ENCODE measurements at regions not wholly inside any gene's neighbourhood (a gene's known extent, or its start where the extent isn't known, plus 50 kb on each side); places are given as distances from the start of the nearest gene placed in this dataset.
"Not testable (repeated sequence)": the region's sequence is repeated elsewhere in the genome, so short reads cannot be mapped to it uniquely, and the experiment has no call there.

GRCh38 chr6:86516087-86516486 is 421.2 kb upstream of the HTR1E start:
- intact Hi-C loops (cut with DNase I), result no loop called here
- DNase-seq (no peak), ATAC-seq (ENCODE audit: poor library complexity) (no peak)

GRCh38 chr6:86511962-86512361 is 425.4 kb upstream of the HTR1E start:
- ATAC-seq (ENCODE audit: poor library complexity), result no peak
- intact Hi-C loops (cut with DNase I), result no loop called here
- no peak for DNase-seq

GRCh38 chr6:86508230-86508629 is 429.1 kb upstream of the HTR1E start:
- intact Hi-C loops (cut with DNase I), result no loop called here
- no peak for ATAC-seq (ENCODE audit: poor library complexity)
- no peak for DNase-seq

- DNase-seq (no peak), ATAC-seq (ENCODE audit: poor library complexity) (no peak)
- intact Hi-C loops (cut with DNase I), result no loop called here
Observed at GRCh38 chr6:86502497-86502896, 434.8 kb upstream of the HTR1E start.

- DNase-seq (no peak), ATAC-seq (ENCODE audit: poor library complexity) (no peak)
- intact Hi-C loops (cut with DNase I), result no loop called here
Observed at GRCh38 chr6:86500035-86500434, 437.3 kb upstream of the HTR1E start.

GRCh38 chr6:86489042-86489441 is 448.3 kb upstream of the HTR1E start:
- ATAC-seq (ENCODE audit: poor library complexity); DNase-seq; intact Hi-C loops (cut with DNase I): not testable (repeated sequence)

GRCh38 chr6:86487660-86488221 is 449.6 kb upstream of the HTR1E start:
- ATAC-seq (ENCODE audit: poor library complexity) (no peak), DNase-seq (no peak)
- intact Hi-C loops (cut with DNase I), result no loop called here

GRCh38 chr6:86478316-86478715 is 459.0 kb upstream of the HTR1E start:
- intact Hi-C loops (cut with DNase I); DNase-seq; ATAC-seq (ENCODE audit: poor library complexity): not testable (repeated sequence)

- intact Hi-C loops (cut with DNase I), result no loop called here
- DNase-seq, result no peak
- no peak for ATAC-seq (ENCODE audit: poor library complexity)
Observed at GRCh38 chr6:86477500-86478148, 459.7 kb upstream of the HTR1E start.

GRCh38 chr6:86476311-86476710 is 461.0 kb upstream of the HTR1E start:
- ATAC-seq (ENCODE audit: poor library complexity), result no peak

GRCh38 chr6:86474081-86474480 is 463.2 kb upstream of the HTR1E start:
- no peak for ATAC-seq (ENCODE audit: poor library complexity)
- no peak for DNase-seq
- intact Hi-C loops (cut with DNase I), result no loop called here

More at GRCh38 chr6:86476311-86476710, 461.0 kb upstream of the HTR1E start:
- DNase-seq, result no peak
- intact Hi-C loops (cut with DNase I), result no loop called here

- no peak for ATAC-seq (ENCODE audit: poor library complexity)
- intact Hi-C loops (cut with DNase I), result no loop called here
Observed at GRCh38 chr6:86471791-86472190, 465.5 kb upstream of the HTR1E start.

GRCh38 chr6:86459978-86460377 is 477.4 kb upstream of the HTR1E start:
- intact Hi-C loops (cut with DNase I), result no loop called here
- ATAC-seq (ENCODE audit: poor library complexity), result no peak
- DNase-seq, result no peak

More at GRCh38 chr6:86471791-86472190, 465.5 kb upstream of the HTR1E start:
- DNase-seq, result no peak

- ATAC-seq (ENCODE audit: poor library complexity), result no peak
- intact Hi-C loops (cut with DNase I), result no loop called here
- no peak for DNase-seq
Observed at GRCh38 chr6:86456821-86457220, 480.5 kb upstream of the HTR1E start.

GRCh38 chr6:86453232-86453631 is 484.1 kb upstream of the HTR1E start:
- no peak for ATAC-seq (ENCODE audit: poor library complexity)
- intact Hi-C loops (cut with DNase I), result no loop called here
- DNase-seq, result no peak

GRCh38 chr6:86448398-86448797 is 488.9 kb upstream of the HTR1E start:
- DNase-seq (no peak), ATAC-seq (ENCODE audit: poor library complexity) (no peak)
- intact Hi-C loops (cut with DNase I), result no loop called here

GRCh38 chr6:86440608-86441007 is 496.7 kb upstream of the HTR1E start:
- intact Hi-C loops (cut with DNase I), result no loop called here
- ATAC-seq (ENCODE audit: poor library complexity), result no peak
- DNase-seq, result no peak

- intact Hi-C loops (cut with DNase I), result no loop called here
- DNase-seq, result no peak
- ATAC-seq (ENCODE audit: poor library complexity), result no peak
Observed at GRCh38 chr6:86423571-86423970, 513.8 kb upstream of the HTR1E start.

GRCh38 chr6:86412057-86412456 is 525.3 kb upstream of the HTR1E start:
- no peak for ATAC-seq (ENCODE audit: poor library complexity)
- intact Hi-C loops (cut with DNase I), result no loop called here

GRCh38 chr6:86407128-86407527 is 530.2 kb upstream of the HTR1E start:
- no peak for DNase-seq
- no peak for ATAC-seq (ENCODE audit: poor library complexity)
- intact Hi-C loops (cut with DNase I), result no loop called here

More at GRCh38 chr6:86412057-86412456, 525.3 kb upstream of the HTR1E start:
- DNase-seq, result no peak

- DNase-seq; ATAC-seq (ENCODE audit: poor library complexity); intact Hi-C loops (cut with DNase I): not testable (repeated sequence)
Observed at GRCh38 chr6:86392850-86393249, 544.5 kb upstream of the HTR1E start.
